ENCODE measurements at regions not wholly inside any gene's neighbourhood (a gene's known extent, or its start where the extent isn't known, plus 50 kb on each side); places are given as distances from the start of the nearest gene placed in this dataset.

DNA sequence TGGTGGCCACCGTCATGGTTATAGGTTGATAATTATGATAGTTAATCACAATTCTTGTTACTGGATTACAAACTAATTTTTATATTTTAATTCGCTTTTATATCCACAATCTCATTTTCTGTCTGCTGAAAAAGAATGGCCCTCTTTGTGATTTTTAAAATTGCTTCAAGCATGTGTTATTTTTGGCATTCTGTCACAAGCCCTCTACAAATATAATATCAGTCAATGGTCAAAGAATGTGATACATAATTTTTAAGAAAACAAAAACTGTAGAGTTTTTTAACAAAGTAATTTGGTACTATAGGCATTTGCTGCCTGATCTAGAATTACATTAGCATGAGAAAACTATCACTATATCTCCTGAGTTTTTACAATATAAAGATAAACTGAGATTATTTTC is 352.0 kb upstream of the TMTC1 start:
- TF ChIP-seq, protein P1, sequence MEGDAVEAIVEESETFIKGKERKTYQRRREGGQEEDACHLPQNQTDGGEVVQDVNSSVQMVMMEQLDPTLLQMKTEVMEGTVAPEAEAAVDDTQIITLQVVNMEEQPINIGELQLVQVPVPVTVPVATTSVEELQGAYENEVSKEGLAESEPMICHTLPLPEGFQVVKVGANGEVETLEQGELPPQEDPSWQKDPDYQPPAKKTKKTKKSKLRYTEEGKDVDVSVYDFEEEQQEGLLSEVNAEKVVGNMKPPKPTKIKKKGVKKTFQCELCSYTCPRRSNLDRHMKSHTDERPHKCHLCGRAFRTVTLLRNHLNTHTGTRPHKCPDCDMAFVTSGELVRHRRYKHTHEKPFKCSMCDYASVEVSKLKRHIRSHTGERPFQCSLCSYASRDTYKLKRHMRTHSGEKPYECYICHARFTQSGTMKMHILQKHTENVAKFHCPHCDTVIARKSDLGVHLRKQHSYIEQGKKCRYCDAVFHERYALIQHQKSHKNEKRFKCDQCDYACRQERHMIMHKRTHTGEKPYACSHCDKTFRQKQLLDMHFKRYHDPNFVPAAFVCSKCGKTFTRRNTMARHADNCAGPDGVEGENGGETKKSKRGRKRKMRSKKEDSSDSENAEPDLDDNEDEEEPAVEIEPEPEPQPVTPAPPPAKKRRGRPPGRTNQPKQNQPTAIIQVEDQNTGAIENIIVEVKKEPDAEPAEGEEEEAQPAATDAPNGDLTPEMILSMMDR (IDR thresholded peaks at IDR 0.05) = no peak
- no peak for TF ChIP-seq EZH2 (IDR thresholded peaks at IDR 0.05; ENCODE audit: borderline replicate concordance, insufficient read depth, low read depth, low read length, poor library complexity, severe bottlenecking)
